Vagina (tissue), 2 donors: ENCODE measurements at regions not wholly inside any gene's neighbourhood (a gene's known extent, or its start where the extent isn't known, plus 50 kb on each side); places are given as distances from the start of the nearest gene placed in this dataset.

Source experiments
- POLR2A ChIP-seq, 2 donors: fragments of 450-650 bp; IDR thresholded peaks; one replicate each; pipeline ENCODE4 v1.6.1; 2017; ENCODE audit warnings: antibody characterized with exemption in 2 of 2, mild to moderate bottlenecking in 2 of 2, moderate library complexity in 2 of 2
- POLR2AphosphoS5 ChIP-seq, 2 donors: sonication (generic); formaldehyde crosslinking; IDR thresholded peaks; one replicate each; pipeline ENCODE4 v1.9.0; 2017; ENCODE audit warnings: antibody characterized with exemption in 2 of 2, mild to moderate bottlenecking in 2 of 2, low read depth in 1 of 2; ENCODE audit not compliant: insufficient read depth in 1 of 2
- TF ChIP-seq, protein P1 (sequence below), 3 experiments: fragments of 450-650 bp in 2 of 3; fragments of 200-600 bp in 1 of 3; sonication (generic) in 1 of 3; IDR thresholded peaks; one replicate each; pipeline ENCODE4 v1.5.1; 2017 to 2019; ENCODE audit warnings: antibody characterized with exemption in 3 of 3, mild to moderate bottlenecking in 2 of 3, moderate library complexity in 2 of 3

DNA sequence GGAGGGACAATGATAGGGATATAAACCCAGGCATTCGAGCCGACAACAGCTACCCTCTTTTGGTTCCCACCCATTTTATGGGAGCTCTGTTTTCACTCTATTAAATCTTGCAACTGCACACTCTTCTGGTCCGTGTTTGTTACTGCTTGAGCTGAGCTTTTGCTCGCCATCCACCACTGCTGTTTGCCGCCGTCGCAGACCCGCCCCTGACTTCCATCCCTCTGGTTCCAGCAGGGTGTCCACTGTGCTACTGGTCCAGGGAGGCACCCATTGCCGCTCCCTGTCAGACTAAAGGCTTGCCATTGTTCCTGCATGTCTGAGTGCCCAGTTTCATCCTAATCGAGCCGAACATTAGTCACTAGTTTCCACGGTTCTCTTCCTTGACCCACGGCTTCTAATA is 1170.5 kb upstream of the PABPC4L start:
- TF ChIP-seq, protein P1, sequence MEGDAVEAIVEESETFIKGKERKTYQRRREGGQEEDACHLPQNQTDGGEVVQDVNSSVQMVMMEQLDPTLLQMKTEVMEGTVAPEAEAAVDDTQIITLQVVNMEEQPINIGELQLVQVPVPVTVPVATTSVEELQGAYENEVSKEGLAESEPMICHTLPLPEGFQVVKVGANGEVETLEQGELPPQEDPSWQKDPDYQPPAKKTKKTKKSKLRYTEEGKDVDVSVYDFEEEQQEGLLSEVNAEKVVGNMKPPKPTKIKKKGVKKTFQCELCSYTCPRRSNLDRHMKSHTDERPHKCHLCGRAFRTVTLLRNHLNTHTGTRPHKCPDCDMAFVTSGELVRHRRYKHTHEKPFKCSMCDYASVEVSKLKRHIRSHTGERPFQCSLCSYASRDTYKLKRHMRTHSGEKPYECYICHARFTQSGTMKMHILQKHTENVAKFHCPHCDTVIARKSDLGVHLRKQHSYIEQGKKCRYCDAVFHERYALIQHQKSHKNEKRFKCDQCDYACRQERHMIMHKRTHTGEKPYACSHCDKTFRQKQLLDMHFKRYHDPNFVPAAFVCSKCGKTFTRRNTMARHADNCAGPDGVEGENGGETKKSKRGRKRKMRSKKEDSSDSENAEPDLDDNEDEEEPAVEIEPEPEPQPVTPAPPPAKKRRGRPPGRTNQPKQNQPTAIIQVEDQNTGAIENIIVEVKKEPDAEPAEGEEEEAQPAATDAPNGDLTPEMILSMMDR (IDR thresholded peaks at IDR 0.05), result no peak
- TF ChIP-seq POLR2A (IDR thresholded peaks at IDR 0.05) (no peak), POLR2AphosphoS5 (IDR thresholded peaks at IDR 0.05; ENCODE audit: insufficient read depth in 1 of 2, low read depth in 1 of 2) (no peak)
